ENCODE measurements at regions not wholly inside any gene's neighbourhood (a gene's known extent, or its start where the extent isn't known, plus 50 kb on each side); places are given as distances from the start of the nearest gene placed in this dataset.

DNA sequence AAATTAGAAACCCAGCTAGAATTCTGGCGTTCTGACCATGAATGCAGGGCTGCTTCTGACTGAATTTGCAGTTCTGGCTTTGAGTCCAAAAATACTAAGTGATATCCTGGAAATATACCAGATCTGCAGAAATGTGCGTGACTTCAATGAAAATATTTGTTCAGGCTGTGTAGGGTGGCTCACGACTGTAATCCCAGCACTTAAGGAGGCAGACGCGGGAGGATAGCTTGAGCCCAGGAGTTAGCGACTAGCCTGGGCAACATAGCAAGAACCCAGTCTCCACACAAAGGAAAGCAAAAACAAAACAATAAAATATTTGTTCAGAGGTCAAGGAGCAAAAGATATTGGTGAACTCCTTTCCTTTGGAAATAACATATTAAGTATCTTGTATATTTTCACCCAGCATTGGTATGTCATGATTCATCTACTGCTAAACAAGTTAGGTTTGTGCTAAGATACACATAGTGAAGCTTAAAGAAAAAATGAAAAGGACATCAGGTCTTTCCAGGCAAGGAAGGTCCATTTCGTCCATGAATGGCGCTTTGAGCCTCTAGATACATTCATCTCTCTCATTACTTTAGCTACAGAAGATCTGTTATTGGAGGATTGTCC lies 239.2 kb downstream of the CMPK2 start:
- TF ChIP-seq, protein P1, sequence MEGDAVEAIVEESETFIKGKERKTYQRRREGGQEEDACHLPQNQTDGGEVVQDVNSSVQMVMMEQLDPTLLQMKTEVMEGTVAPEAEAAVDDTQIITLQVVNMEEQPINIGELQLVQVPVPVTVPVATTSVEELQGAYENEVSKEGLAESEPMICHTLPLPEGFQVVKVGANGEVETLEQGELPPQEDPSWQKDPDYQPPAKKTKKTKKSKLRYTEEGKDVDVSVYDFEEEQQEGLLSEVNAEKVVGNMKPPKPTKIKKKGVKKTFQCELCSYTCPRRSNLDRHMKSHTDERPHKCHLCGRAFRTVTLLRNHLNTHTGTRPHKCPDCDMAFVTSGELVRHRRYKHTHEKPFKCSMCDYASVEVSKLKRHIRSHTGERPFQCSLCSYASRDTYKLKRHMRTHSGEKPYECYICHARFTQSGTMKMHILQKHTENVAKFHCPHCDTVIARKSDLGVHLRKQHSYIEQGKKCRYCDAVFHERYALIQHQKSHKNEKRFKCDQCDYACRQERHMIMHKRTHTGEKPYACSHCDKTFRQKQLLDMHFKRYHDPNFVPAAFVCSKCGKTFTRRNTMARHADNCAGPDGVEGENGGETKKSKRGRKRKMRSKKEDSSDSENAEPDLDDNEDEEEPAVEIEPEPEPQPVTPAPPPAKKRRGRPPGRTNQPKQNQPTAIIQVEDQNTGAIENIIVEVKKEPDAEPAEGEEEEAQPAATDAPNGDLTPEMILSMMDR (conservative IDR thresholded peaks at IDR 0.05; ENCODE audit: low read depth, low read length): no peak
- DNase-seq (ENCODE audit: low read depth): peak; percentile 36
- H3K4me3 ChIP-seq (ENCODE audit: low read depth, low read length): no peak overlapping the region

DNA sequence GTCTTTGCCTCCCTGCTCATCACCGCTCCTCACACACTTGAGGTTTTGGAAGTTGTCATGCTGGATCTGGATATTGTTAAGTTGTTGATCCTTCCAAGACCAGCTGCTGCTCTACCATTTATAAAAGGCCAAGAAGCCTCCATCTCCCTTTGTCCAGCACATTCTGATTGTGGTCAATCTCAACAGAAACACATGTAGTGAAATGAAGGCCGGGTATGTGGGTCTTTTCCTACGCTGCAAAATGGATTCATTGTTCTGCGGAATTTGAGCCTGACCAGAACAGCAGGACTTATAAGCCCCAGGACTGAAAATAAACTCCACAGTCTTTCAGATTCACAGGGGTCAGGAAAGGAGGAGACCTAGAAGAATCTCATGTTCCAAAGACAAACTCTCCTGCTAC lies 238.4 kb downstream of the CMPK2 start:
- H3K4me3 ChIP-seq (ENCODE audit: low read depth, low read length): no peak overlapping the region
- TF ChIP-seq, protein P1 (conservative IDR thresholded peaks at IDR 0.05; ENCODE audit: low read depth, low read length): no peak
- peak; percentile 3 for DNase-seq (ENCODE audit: low read depth)

DNA sequence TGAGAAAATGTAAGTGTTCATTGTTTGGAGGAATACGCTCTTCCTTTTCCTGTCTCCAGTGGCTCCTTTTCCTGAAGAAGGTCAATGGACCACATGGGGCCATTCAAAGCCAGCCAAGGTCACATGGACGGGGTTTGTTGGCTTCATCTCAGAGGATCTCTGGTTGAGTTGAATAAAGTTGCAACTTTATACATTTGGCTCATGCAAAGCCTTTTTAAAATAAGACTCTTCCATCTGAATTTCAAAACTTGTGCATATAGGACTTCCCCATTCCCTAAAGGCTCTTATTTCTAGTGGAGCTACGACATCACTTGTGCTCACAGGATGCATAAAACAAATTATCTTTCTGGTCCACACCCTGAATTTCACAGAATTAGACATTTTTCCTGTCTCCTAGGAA lies 235.5 kb downstream of the CMPK2 start:
- no peak overlapping the region for H3K4me3 ChIP-seq (ENCODE audit: low read depth, low read length)
- TF ChIP-seq, protein P1 (conservative IDR thresholded peaks at IDR 0.05; ENCODE audit: low read depth, low read length): no peak
- DNase-seq (ENCODE audit: low read depth): no peak

DNA sequence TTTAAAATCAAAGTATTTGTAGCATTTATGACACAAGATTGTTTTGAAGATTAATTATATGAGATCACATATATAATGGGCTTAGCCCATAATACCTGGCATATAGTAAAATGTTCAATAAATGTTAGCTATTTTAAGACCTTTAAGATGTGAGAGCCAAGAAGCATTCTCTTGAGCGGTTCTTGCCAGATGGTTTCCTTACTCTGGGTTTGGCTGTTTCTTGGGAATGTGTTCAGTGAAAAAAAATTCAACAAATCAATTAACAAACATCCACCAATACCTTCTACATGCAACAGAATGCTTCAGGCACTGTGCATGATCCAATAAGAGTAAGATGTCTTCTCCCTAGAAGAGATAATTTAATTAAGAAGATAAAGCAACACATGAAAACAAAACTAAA lies 230.4 kb downstream of the CMPK2 start:
- no peak overlapping the region for H3K4me3 ChIP-seq (ENCODE audit: low read depth, low read length)
- DNase-seq (ENCODE audit: low read depth): no peak
- TF ChIP-seq, protein P1 (conservative IDR thresholded peaks at IDR 0.05; ENCODE audit: low read depth, low read length): no peak

DNA sequence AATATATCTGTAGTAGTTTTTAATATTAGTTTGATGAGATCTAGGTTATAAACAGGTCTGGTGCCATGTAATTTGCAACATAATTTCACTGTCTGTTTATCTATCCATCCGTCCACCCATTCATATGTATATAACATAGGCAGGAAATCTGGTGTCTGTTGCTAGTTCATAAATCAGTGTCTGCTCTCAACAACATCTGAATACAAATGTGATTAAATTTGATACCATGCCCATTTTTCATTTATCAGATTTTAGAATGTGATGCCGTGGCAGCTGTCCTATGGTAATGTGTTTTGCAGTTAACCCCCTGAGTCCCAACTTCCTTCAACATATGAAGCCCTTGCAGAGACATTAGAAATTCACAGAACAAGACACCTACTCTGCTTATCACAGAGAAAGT lies 228.4 kb downstream of the CMPK2 start:
- DNase-seq (ENCODE audit: low read depth): no peak
- TF ChIP-seq, protein P1 (conservative IDR thresholded peaks at IDR 0.05; ENCODE audit: low read depth, low read length): no peak
- H3K4me3 ChIP-seq (ENCODE audit: low read depth, low read length): no peak overlapping the region

DNA sequence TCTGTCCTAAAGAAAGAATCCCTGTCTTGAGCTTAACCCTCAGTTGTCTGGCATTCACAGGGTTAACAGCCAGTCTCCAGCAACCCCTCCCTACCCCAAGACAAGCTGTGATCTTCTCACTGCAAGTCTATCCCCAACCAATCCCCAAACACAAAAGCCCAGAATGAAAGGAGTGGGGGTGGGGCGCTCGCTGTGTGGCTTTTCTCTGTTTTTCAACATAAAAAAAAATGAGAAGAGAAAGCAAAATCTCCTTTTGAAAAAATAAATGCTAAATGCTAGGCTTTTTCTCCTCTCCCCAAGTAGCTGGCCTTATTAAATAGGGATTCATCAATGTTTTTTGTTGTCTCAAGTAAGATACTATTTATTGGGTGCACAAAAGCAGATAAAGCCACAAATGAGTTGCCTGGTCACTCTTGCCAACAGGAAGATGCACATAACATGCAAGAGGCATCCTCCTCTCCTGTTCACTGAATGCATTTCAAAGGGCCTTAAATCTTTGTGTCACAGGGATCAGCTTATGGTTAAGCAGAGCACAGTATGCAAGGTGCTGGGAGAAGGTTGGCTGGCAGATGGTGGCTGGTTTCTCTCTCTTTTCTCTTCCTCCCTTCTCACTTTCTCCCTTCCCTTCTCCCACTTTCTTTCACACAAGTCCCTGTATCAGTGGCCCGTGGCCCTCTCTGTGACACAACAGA lies 225.6 kb downstream of the CMPK2 start:
- TF ChIP-seq, protein P1 (conservative IDR thresholded peaks at IDR 0.05; ENCODE audit: low read depth, low read length): no peak
- H3K4me3 ChIP-seq (ENCODE audit: low read depth, low read length): no peak overlapping the region
- no peak for DNase-seq (ENCODE audit: low read depth)

DNA sequence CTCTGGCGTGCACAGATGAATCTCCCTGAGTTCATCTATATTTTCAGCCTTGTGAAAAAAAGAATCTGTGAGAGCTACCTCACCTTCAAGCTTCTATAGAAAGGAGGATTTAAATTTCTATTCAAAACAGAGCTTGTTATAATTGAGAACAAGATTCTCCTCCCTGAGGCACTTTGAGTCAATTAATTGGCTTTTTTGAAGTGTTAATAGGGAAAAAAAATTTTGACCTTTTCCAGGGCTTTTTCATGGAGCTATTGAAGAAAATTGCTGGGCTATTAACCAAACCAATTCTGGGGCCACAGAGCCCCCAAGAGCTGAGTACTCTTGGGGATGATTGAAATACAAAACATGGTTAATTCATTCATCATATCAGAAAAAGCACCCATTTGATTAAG lies 225.1 kb downstream of the CMPK2 start:
- DNase-seq (ENCODE audit: low read depth): no peak
- TF ChIP-seq, protein P1 (conservative IDR thresholded peaks at IDR 0.05; ENCODE audit: low read depth, low read length): no peak
- H3K4me3 ChIP-seq (ENCODE audit: low read depth, low read length): no peak overlapping the region

Measured in choroid plexus epithelial cell (primary cell).